Activated CD8-positive, alpha-beta memory T cell treated with anti-CD3 and anti-CD28 coated beads, Interleukin-2, amount 50 U/mL, for 4 hours (primary cell): ENCODE measurements at regions not wholly inside any gene's neighbourhood (a gene's known extent, or its start where the extent isn't known, plus 50 kb on each side); places are given as distances from the start of the nearest gene placed in this dataset.
"Not testable (repeated sequence)": the region's sequence is repeated elsewhere in the genome, so short reads cannot be mapped to it uniquely, and the experiment has no call there.

Experiments used
- DNase-seq: peaks from one replicate; pipeline ENCODE4 v3.0.0-alpha.2; 2020

GRCh38 chr18:66440433-66440832, 163.5 kb downstream of the CDH19 start:
- DNase-seq = no peak

- DNase-seq = no peak
Observed at GRCh38 chr18:66439670-66440069, 164.2 kb downstream of the CDH19 start.

- DNase-seq = no peak
Observed at GRCh38 chr18:66438711-66439536, 165.0 kb downstream of the CDH19 start.

GRCh38 chr18:66432636-66433035, 171.3 kb downstream of the CDH19 start:
- DNase-seq = no peak

GRCh38 chr18:66428795-66429194, 175.1 kb downstream of the CDH19 start:
- DNase-seq = no peak

- DNase-seq = no peak
Observed at GRCh38 chr18:66419400-66419799, 184.5 kb downstream of the CDH19 start.

GRCh38 chr18:66410692-66411091, 193.2 kb downstream of the CDH19 start:
- DNase-seq = no peak

GRCh38 chr18:66395671-66396218, 208.1 kb downstream of the CDH19 start:
- no peak for DNase-seq

- DNase-seq = no peak
Observed at GRCh38 chr18:66393463-66393862, 210.4 kb downstream of the CDH19 start.

- DNase-seq = no peak
Observed at GRCh38 chr18:66377291-66377690, 226.6 kb downstream of the CDH19 start.

- DNase-seq = not testable (repeated sequence)
Observed at GRCh38 chr18:66375391-66375790, 228.5 kb downstream of the CDH19 start.

- no peak for DNase-seq
Observed at GRCh38 chr18:66346833-66347588, 256.9 kb downstream of the CDH19 start.

GRCh38 chr18:66344227-66344626, 259.7 kb downstream of the CDH19 start:
- DNase-seq = no peak

- no peak for DNase-seq
Observed at GRCh38 chr18:66342577-66342976, 261.3 kb downstream of the CDH19 start.

GRCh38 chr18:66334534-66334933, 269.4 kb downstream of the CDH19 start:
- DNase-seq = no peak

- no peak for DNase-seq
Observed at GRCh38 chr18:66329716-66330115, 274.2 kb downstream of the CDH19 start.

- no peak for DNase-seq
Observed at GRCh38 chr18:66328296-66328878, 275.5 kb downstream of the CDH19 start.

- no peak for DNase-seq
Observed at GRCh38 chr18:66325251-66325650, 278.6 kb downstream of the CDH19 start.

GRCh38 chr18:66324616-66325015, 279.3 kb downstream of the CDH19 start:
- DNase-seq = no peak

- DNase-seq = no peak
Observed at GRCh38 chr18:66317243-66318090, 286.4 kb downstream of the CDH19 start.

- DNase-seq = no peak
Observed at GRCh38 chr18:66316701-66317100, 287.2 kb downstream of the CDH19 start.

GRCh38 chr18:66300141-66300540, 303.7 kb downstream of the CDH19 start:
- no peak for DNase-seq

GRCh38 chr18:66280470-66280869, 323.4 kb downstream of the CDH19 start:
- no peak for DNase-seq
